Adrenal gland (tissue), 5 donors: ENCODE measurements at regions not wholly inside any gene's neighbourhood (a gene's known extent, or its start where the extent isn't known, plus 50 kb on each side); places are given as distances from the start of the nearest gene placed in this dataset.

ENCODE experiments used
- CTCF ChIP-seq, 6 experiments: fragments of 450-650 bp in 4 of 6; fragments of 200-600 bp in 2 of 6; sonication (generic) in 1 of 6; IDR thresholded peaks; 1 replicate in 5 of 6; 2 replicates in 1 of 6; pipeline versions ENCODE4 v1.5.1 to v1.8.0; 2016 to 2021; ENCODE audit warnings: antibody characterized with exemption in 6 of 6, mild to moderate bottlenecking in 2 of 6, moderate library complexity in 1 of 6
- POLR2A ChIP-seq, 2 donors: fragments of 450-650 bp; IDR thresholded peaks; one replicate each; pipeline ENCODE4 v1.6.1; 2017; ENCODE audit warnings: antibody characterized with exemption in 2 of 2, mild to moderate bottlenecking in 2 of 2, moderate library complexity in 1 of 2
- donor health status: DM: no; HTN: no; CAD: no.

- no peak for TF ChIP-seq CTCF (IDR thresholded peaks at IDR 0.05)
- no peak for TF ChIP-seq POLR2A (IDR thresholded peaks at IDR 0.05)
These were observed 108.1 kb downstream of the DLL1 start for GRCh38 chr6:170182781-170183120.
